Lung (tissue), 11 donors: ENCODE measurements at regions not wholly inside any gene's neighbourhood (a gene's known extent, or its start where the extent isn't known, plus 50 kb on each side); places are given as distances from the start of the nearest gene placed in this dataset.

ENCODE experiments used
- ATAC-seq: fragments of 200-7000 bp; cut with Tn5 transposase; one replicate; pipeline ENCODE4 v1.9.1; 2020; ENCODE audit warnings: moderate number of reproducible peaks; ENCODE audit not compliant: insufficient read depth, low FRiP score
- DNase-seq, 3 donors: peaks; one replicate each; pipeline ENCODE4 v3.0.0-alpha.2; 2013 to 2017
- H3K27ac ChIP-seq, 2 donors: one replicate each; pipeline ENCODE4 v1.5.1; 2013; ENCODE audit warnings: mild to moderate bottlenecking in 2 of 2, moderate library complexity in 2 of 2, control low read depth in 1 of 2, inconsistent platforms in 1 of 2, low read depth in 1 of 2, low read length in 1 of 2
- H3K27me3 ChIP-seq, 3 donors: one replicate each; pipeline ENCODE4 v1.5.1; 2013; ENCODE audit warnings: low read length in 2 of 3; ENCODE audit not compliant: control insufficient read depth in 3 of 3, insufficient read depth in 3 of 3
- H3K36me3 ChIP-seq, 4 donors: one replicate each; pipeline ENCODE4 v1.5.1; 2013; ENCODE audit warnings: low read length in 4 of 4, mild to moderate bottlenecking in 1 of 4, moderate library complexity in 1 of 4; ENCODE audit not compliant: control insufficient read depth in 4 of 4, insufficient read depth in 4 of 4
- H3K4me1 ChIP-seq, 5 donors: one replicate each; pipeline ENCODE4 v1.5.1; 2013; ENCODE audit warnings: low read length in 5 of 5, mild to moderate bottlenecking in 2 of 5, moderate library complexity in 1 of 5; ENCODE audit not compliant: control insufficient read depth in 5 of 5, insufficient read depth in 5 of 5
- H3K4me3 ChIP-seq: one replicate; pipeline ENCODE4 v1.5.1; 2013; ENCODE audit warnings: mild to moderate bottlenecking, control low read depth, moderate library complexity
- H3K9ac ChIP-seq, 2 donors: one replicate each; pipeline ENCODE4 v1.5.1; 2013; ENCODE audit warnings: low read length in 2 of 2, control low read depth in 1 of 2; ENCODE audit not compliant: insufficient read depth in 1 of 2
- H3K9me3 ChIP-seq, 4 donors: one replicate each; pipeline ENCODE4 v1.5.1; 2013; ENCODE audit warnings: low read length in 3 of 4, mild to moderate bottlenecking in 1 of 4, moderate library complexity in 1 of 4; ENCODE audit not compliant: control insufficient read depth in 4 of 4, insufficient read depth in 3 of 4
- CTCF ChIP-seq: IDR thresholded peaks from 2 replicates; pipeline ENCODE4 v1.5.1; 2012; ENCODE audit warnings: mild to moderate bottlenecking; ENCODE audit errors: control extremely low read depth, extremely low read depth
- WGBS, 2 donors: extraction: QIAGEN DNeasy Blood & Tissue Kit; methylation state at CpG; one replicate each; pipeline ENCODE4 v1.1.7; 2013; 5-methylcytosine and 5-hydroxymethylcytosine counted together
- donor health status: control.
- donor health status: control.
- donor health status: Bipolar disorder and iron deficiency.
- donor health status: healthy.
- donor health status: DM: yes; HTN: yes; CAD: no.

- ATAC-seq (no peak), DNase-seq (no peak)
- no peak for TF ChIP-seq CTCF
- H3K4me1 ChIP-seq, result no peaks in the 10 kb centered on the region
- H3K9ac ChIP-seq, result no peak overlapping the region
- WGBS, 2 donors, result 92 to 100% methylated on average over 1 of the region's 1 CpG
- no peak overlapping the region for H3K4me3 ChIP-seq
- peaks cover 0 to 14% (median 2%) of the 10 kb centered on the region in 4 donors for H3K9me3 ChIP-seq
- no peaks in the 10 kb centered on the region for H3K36me3 ChIP-seq
- no peaks in the 10 kb centered on the region for H3K27me3 ChIP-seq
- H3K27ac ChIP-seq, result no peak overlapping the region
Observed at GRCh38 chr4:27407616-27408015, 547.0 kb downstream of the STIM2 start.

GRCh38 chr4:27412613-27413012 lies 552.0 kb downstream of the STIM2 start:
- TF ChIP-seq CTCF, result no peak
- WGBS, 2 donors, result 83 to 90% methylated on average over 1 of the region's 1 CpG
- Histone ChIP-seq H3K27me3 (no peaks in the 10 kb centered on the region), H3K4me3 (no peak overlapping the region), H3K9me3 (peaks cover 0 to 5% (median 1%) of the 10 kb centered on the region in 4 donors), H3K27ac (no peak overlapping the region), H3K4me1 (no peaks in the 10 kb centered on the region), H3K9ac (no peak overlapping the region), H3K36me3 (no peaks in the 10 kb centered on the region)
- no peak for DNase-seq
- ATAC-seq, result no peak

- Histone ChIP-seq H3K4me3 (no peak overlapping the region), H3K36me3 (no peaks in the 10 kb centered on the region), H3K9ac (no peak overlapping the region), H3K9me3 (peaks cover 0 to 7% (median 1%) of the 10 kb centered on the region in 4 donors), H3K4me1 (no peaks in the 10 kb centered on the region), H3K27me3 (no peaks in the 10 kb centered on the region), H3K27ac (no peak overlapping the region)
- no peak for TF ChIP-seq CTCF
- 39 to 44% methylated on average over 3 of the region's 3 CpGs for WGBS, 2 donors
- ATAC-seq (no peak), DNase-seq (no peak)
Observed at GRCh38 chr4:27414887-27415731, 554.5 kb downstream of the STIM2 start.
